AG09319 (cell line): ENCODE measurements at regions not wholly inside any gene's neighbourhood (a gene's known extent, or its start where the extent isn't known, plus 50 kb on each side); places are given as distances from the start of the nearest gene placed in this dataset.

Experiments
- DNase-seq: peaks from one replicate; pipeline ENCODE4 v3.0.0-alpha.2; 2010; ENCODE audit warnings: low read depth; ENCODE audit errors: extremely low read depth
- CTCF ChIP-seq: IDR thresholded peaks from 2 replicates; pipeline ENCODE4 v1.5.1; 2011; ENCODE audit warnings: low read depth, mild to moderate bottlenecking, inconsistent platforms, low read length, moderate library complexity

- TF ChIP-seq CTCF: no peak
- DNase-seq: no peak
These were observed 79.1 kb downstream of the TRIB2 start for GRCh38 chr2:12795851-12796250.

- no peak for TF ChIP-seq CTCF
- no peak for DNase-seq
These were observed 79.9 kb downstream of the TRIB2 start for GRCh38 chr2:12796657-12797056.

- TF ChIP-seq CTCF: no peak
- DNase-seq: no peak
These were observed 81.1 kb downstream of the TRIB2 start for GRCh38 chr2:12797815-12798214.

- TF ChIP-seq CTCF: no peak
- DNase-seq: no peak
These were observed 86.9 kb downstream of the TRIB2 start for GRCh38 chr2:12803607-12804006.

GRCh38 chr2:12804091-12804856, 87.5 kb downstream of the TRIB2 start:
- no peak; the same call in 1 of the 2 replicates for TF ChIP-seq CTCF
- DNase-seq: no peak

GRCh38 chr2:12805033-12805432, 88.3 kb downstream of the TRIB2 start:
- TF ChIP-seq CTCF: no peak
- DNase-seq: no peak

- TF ChIP-seq CTCF: no peak
- no peak for DNase-seq
These were observed 90.0 kb downstream of the TRIB2 start for GRCh38 chr2:12806549-12807242.
